Brain pericyte (primary cell): ENCODE measurements at regions not wholly inside any gene's neighbourhood (a gene's known extent, or its start where the extent isn't known, plus 50 kb on each side); places are given as distances from the start of the nearest gene placed in this dataset.

ENCODE experiments used
- DNase-seq: peaks from one replicate; pipeline ENCODE4 v3.0.0-alpha.2; 2012; ENCODE audit warnings: low read depth, low spot score

- DNase-seq: no peak
These were observed 340.9 kb upstream of the THRB start for GRCh38 chr3:24835510-24835909.

GRCh38 chr3:24837601-24838000 is 343.0 kb upstream of the THRB start:
- no peak for DNase-seq

- DNase-seq: no peak
These were observed 343.9 kb upstream of the THRB start for GRCh38 chr3:24838533-24838932.

- DNase-seq: no peak
These were observed 349.3 kb upstream of the THRB start for GRCh38 chr3:24843955-24844354.

- DNase-seq: no peak
These were observed 351.0 kb upstream of the THRB start for GRCh38 chr3:24845524-24846155.

GRCh38 chr3:24846286-24846860 is 351.7 kb upstream of the THRB start:
- no peak for DNase-seq

GRCh38 chr3:24850245-24850644 is 355.6 kb upstream of the THRB start:
- no peak for DNase-seq

GRCh38 chr3:24853685-24854490 is 359.2 kb upstream of the THRB start:
- no peak for DNase-seq

GRCh38 chr3:24854748-24855147 is 360.1 kb upstream of the THRB start:
- no peak for DNase-seq

GRCh38 chr3:24857945-24858344 is 363.3 kb upstream of the THRB start:
- DNase-seq: no peak

- no peak for DNase-seq
These were observed 368.6 kb upstream of the THRB start for GRCh38 chr3:24863215-24863614.

GRCh38 chr3:24867783-24868182 is 373.1 kb upstream of the THRB start:
- DNase-seq: no peak

GRCh38 chr3:24881239-24881638 is 386.6 kb upstream of the THRB start:
- DNase-seq: no peak

GRCh38 chr3:24886501-24886900 is 391.9 kb upstream of the THRB start:
- DNase-seq: no peak

GRCh38 chr3:24890012-24890411 is 395.4 kb upstream of the THRB start:
- no peak for DNase-seq

GRCh38 chr3:24899373-24899772 is 404.7 kb upstream of the THRB start:
- DNase-seq: no peak

GRCh38 chr3:24899901-24900603 is 405.4 kb upstream of the THRB start:
- DNase-seq: no peak

- DNase-seq: no peak
These were observed 410.6 kb upstream of the THRB start for GRCh38 chr3:24905266-24905665.

GRCh38 chr3:24907106-24907505 is 412.5 kb upstream of the THRB start:
- DNase-seq: no peak

- no peak for DNase-seq
These were observed 416.4 kb upstream of the THRB start for GRCh38 chr3:24911076-24911475.

GRCh38 chr3:24915639-24916038 is 421.0 kb upstream of the THRB start:
- DNase-seq: no peak

- DNase-seq: no peak
These were observed 423.3 kb upstream of the THRB start for GRCh38 chr3:24917908-24918307.
